HG03460 (cell line): ENCODE measurements at regions not wholly inside any gene's neighbourhood (a gene's known extent, or its start where the extent isn't known, plus 50 kb on each side); places are given as distances from the start of the nearest gene placed in this dataset.

Experiments used
- ATAC-seq: cut with Tn5 transposase; IDR thresholded peaks from one replicate; pipeline ENCODE4 v1.9.1; 2021; ENCODE audit not compliant: unreplicated experiment

DNA sequence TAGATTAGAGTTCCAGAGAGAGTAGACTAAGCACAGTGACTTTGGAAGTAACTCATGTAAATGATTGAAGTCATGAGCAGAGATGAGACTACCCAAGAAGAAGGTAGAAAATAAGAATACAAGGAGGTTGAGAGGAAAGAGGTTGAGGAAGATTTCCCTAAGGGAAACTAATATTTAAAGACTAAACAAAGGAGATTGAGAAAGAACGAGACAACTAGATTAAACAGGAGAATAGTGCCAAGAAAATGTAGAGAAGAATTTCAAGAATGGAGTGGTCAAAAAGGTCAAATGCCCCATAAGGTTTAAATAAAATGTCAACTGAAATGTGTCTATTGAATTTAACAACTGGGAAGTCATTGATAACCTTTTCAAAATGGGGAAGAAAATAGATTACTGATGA is 59.0 kb downstream of the RPS29 start:
- no peak for ATAC-seq

DNA sequence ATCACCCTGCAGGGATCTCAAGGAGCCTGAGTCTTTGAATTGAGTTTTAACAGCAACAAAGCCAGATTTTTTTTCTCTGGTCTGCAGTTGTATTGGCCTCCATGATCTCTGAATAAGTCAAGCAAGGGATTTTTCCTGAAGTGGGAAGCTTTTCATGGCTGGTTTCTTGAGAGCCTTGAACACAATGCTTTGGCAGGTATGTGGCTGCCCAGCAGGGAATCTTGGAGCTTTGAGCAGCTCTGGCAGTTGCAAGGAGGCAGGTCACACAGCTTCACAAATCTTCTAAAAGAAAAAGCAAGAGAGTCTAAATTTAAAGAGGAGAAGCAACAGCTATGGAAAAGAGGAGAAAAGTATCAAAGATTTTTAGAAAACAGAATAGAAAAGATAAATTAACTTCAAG is 60.1 kb downstream of the RPS29 start:
- ATAC-seq: no peak

DNA sequence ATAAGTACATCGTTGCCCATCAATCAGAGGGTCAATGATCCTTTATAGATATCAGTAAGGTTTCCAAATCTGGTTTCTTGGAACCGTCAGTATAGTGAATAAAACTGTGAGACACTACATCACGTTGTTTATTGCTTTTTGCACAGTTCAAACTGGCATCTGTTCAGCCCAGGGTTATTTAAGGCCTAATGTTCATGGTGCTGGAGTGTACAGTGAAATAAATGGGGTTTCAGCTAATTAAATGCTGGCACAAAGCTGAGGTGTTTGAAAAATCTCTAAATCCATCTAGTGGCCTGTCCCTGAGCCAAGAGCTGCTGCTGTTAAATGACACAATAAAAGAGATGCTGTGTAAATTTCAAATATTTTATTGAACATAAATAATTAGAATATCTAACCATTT is 69.9 kb downstream of the RPS29 start:
- no peak for ATAC-seq

DNA sequence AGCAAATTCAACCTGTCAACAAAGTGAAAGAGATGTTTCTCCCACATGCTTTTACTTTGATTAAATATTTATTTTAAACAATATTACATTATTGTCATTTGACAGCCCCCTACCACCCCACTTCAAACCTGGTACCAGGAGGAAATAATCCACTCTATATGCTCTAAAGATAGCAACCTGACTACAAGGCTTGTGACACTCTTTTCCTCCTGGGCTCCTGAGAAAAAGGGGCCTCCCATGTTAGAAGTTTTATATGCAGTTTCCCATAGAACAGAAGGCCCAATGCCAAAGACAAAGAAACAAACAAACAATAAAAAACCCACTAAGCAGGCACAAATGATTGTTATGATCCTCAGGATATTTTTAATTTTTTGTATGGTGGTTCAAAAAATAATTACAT is 73.6 kb downstream of the RPS29 start:
- ATAC-seq: no peak

DNA sequence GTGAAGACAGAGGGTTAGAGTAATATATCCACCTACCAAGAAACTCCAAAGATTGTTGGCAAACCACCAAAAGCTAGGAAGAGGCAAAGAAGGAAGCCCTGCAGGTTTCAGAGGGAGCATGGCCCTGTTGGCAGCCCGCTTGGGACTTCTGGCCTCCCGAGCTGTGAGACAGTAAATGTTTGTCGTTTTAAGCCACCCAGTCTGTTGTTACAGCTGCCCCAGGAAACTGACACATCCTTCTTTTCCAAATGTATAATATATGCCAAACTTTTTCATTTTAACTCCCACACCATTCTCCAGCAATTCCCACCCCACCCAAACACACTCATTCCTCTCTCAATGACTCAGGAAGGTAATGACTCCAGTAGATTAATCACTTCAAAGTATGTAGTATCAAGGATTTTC is 74.0 kb downstream of the RPS29 start:
- ATAC-seq: no peak

DNA sequence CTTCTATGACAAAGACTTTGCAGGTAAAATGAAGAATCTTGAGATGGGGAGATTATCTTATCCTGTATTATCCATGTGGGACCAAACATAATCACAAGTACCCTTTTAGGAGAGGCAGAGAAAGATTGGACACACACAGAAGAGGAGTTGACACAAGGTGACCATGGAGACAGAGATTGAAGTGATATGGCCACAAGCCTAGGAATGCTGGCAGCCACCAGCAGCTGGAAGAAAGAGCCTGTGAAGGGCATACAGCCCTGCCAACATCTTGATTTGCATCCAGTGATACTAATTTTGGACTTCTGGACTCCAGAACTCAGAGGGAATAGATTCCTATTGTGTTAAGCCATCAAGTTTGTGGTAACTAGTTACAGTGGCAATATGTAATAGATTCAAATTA is 78.1 kb downstream of the RPS29 start:
- no peak for ATAC-seq

DNA sequence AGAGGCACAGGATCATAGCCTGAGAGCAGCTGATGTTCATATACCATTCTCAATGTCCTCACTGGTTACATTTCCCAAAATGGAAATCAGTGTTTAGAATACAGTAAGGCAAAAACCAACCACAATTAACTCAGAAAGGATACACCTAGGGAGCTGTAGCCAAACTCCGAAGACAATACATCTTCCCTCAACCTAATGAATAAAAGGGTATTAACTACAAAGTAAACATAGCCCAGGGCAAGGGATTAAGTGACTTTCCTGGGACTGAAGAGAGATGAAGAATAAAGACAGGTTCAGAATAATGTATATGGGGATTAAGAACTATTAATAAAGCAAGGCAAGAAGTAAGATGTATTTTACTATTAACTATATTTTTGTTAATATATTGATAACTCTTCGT is 79.5 kb downstream of the RPS29 start:
- no peak for ATAC-seq

DNA sequence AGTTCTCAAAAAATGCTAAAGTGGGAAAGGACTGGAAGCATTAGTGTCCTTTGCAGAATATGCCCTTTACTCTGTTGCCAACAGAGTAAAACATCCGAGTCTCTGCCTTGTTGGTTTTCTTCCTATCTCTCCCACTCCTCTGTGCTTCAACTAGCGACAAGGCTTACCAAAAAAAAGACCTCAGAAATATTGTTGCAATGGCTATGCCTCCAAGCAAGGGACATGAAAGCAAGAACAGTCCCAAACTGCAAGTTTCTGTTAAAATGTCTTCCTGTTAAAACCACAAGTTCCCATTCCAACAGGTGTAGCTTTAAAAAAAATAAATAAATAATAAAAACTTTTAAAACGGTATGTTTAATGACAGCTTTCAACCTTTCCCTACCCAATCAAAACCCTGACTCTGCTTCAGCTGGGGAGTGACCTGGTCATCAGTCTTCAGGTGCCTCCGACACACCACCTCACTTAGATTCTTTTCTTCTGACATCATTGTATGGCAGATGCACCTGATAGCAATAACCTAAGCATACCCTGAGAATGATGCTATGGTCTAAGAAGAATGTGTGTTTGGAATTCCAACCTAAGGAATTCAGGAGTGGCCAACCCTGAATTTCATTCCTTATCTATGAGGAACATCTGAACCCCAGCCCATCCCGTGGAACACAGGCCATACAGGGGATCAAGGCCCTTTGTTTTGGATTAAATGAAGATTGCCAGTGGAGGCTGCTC is 81.0 kb downstream of the RPS29 start:
- ATAC-seq: no peak

DNA sequence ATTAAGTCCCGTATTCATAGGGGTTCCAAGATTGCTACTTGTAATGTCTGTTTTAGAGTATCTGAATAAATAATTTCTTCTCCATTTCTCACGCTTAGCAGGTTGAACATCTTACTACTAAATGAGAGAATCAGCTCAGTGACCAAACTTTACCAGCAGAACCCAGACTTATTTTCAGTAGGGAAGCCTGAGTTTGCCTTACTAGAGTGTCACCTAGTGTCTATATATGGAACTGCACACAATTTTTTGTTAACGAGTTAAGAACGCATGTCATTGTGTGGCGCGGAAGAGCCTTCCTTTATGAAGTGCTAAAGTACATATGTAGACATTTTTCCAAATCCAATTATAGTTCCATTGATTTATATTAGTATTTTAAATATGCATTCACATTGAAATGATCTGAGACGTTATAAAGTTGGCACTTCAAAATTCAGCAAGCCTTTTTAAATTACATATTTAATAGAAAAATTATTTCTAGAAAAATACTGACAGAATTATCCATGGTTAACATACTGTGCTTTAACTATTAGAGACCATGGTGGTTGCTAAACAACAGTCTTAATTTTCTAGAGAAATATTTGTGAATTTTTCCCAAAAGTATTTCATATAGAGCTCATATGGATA is 88.3 kb downstream of the RPS29 start:
- peak; percentile 67 for ATAC-seq

DNA sequence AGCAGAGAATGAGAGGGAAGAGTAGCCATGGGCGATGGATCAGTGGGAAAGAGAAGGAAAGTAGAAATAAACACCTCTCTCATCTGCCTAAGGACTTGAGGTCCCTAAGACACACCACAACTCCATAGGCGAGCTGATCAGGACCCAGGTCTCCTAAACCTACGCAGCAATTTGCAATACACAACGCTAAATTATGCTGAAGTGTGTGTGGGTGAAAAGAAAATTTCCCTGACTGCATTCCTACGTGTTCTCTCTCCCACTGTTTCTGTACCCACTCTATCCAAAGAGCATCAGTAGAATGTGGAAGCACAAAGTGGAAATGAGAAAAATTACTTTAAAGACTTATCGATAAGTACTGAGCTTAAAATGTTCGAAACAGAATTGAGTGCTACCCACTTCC is 88.9 kb downstream of the RPS29 start:
- ATAC-seq: no peak

DNA sequence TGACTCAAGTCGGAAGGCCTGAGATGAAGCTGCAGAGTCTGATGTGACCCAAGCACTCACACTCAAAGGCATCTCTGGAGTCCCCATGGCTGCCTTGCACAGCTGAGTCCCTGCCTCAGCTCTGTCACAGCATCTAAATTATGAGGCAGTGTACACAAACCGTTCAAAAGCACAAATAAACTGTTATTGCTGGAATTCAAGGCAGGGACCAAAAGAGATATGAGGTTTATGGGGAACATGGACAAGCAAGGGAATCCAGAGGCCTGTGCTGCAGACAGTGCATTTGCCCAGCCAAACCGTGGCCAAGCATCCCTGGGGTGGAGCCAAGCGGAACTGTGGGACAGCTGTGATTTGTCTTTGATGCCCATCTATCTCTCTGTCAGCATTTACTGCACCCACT is 91.3 kb downstream of the RPS29 start:
- no peak for ATAC-seq

DNA sequence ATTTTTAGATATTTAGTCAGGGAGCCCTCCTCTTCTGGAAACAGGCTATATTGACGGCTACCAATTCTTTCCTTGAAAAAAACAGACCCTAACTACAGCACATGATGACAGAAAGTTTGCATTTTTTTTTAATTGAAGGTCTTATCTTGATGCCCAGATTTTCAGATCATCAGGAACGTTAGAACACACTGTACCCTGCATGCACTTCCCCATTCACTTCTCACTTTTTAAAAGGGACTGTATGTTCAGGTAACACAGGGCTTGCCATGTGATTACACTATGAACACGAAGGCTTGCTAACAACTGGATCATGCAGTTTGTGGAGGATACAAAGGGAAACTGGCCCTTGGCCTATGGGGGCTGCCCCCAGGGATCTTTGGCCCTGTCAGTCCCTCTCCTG is 92.6 kb downstream of the RPS29 start:
- no peak for ATAC-seq

DNA sequence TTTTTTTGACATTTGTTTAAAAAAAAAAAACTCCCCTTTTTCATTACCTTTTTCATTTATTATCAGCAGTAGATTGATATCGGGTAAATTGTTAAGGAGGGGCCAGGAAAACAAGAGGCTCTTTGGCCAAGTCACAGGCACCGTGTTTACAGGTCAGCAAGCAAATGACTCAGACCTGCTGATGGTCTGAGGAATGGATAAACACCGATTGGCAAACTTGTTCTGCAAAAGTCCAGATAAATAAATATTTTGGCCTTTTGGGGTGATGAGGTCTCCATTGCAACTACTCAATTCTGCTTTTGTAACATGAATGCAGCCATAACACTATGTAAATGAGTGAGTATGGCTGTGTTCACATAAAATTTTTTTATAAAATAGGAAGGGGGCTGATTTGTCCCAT is 94.0 kb downstream of the RPS29 start:
- no peak for ATAC-seq

DNA sequence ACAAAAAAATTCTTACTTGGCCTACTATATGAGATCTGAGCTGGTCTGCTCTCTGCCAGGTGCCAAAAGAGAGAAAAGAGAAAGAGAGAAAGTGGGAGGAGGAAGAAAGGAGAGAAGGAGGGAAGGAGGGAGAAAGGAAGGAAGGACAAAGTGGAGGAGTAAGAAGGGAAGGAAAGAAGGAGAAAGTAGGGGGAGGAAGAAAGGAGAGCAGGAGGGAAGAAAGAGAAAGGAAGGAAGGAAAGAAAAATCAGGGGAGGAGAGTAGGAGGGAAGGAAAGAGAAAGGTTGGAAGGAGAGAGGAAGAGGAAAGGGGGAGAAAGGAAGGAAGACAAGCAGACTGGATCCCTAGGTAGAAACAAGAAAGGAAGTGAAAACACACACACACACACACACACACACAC is 96.8 kb downstream of the RPS29 start:
- no peak for ATAC-seq

DNA sequence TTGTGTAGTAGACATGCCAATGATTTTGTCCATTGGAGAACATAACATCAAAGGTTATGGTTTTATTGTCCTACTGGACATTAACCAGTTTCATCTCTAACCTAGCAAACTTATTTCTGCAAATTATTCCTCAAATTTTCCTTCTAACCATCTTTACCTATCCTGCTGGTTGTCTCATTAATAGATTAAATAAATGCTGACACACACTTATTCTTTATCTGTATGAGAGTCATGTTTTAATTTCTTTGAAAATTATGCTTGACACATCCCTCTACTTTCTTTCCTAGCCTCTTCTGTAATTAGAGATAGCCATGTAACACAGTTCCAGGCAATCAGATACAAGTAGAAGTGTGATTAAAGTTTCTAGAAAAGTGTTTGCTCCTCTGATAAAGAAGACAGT is 98.9 kb downstream of the RPS29 start:
- no peak for ATAC-seq

DNA sequence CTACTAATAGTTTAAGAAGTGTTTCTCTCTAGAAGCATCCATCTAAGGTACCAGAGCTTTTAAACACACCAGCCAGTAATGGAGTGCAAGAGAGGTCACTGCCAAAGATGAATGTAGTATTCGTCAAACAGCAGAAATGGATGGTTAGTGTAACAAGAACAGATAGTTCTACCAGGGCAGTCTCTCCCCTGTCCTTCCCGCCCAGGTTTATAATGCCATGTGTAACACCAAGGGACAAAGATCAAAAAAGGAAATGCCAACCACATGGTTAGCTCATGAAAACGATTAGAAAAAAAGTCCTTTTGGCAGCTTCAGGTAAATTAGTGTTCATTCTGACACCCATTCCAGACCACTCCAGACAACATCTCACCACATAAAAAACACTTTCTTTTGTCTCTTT is 100.9 kb downstream of the RPS29 start:
- no peak for ATAC-seq

DNA sequence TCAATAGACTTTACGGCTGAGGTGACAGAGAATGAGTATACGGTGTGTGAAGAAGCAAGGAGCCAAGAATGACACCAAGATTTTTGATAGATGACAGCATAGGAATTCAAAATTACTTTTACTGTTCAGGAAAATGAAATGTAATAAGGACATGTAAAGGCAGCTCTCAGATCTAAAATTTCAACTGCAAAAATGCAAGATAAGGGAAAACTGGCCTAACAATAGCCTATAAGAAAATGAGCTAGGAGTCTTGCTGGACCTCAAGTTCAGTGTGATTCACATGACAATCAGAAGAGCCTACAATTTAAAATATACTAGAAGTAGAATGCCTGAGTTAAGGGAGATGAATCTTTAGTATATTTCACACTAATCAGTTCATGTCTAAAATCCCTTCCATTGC is 102.0 kb downstream of the RPS29 start:
- ATAC-seq: no peak

DNA sequence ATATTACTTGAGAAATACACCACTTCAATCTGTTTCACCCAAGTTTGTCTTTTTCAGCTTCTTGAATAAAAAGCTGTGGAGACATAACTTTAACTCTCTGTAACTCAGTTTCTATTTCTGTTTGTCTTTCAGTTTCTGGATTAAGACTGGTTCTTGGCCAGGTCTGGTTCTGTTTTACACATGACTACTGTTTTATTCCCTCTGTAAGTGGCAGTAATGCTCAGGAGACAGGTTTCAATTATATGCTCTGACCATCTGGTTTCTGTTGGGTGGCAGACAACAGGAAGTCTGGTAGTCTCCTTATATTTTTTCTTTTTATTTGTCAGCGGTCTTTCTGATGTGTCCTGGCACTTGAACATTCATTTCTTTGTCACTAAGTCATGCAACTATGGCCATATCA is 102.9 kb downstream of the RPS29 start:
- peak; percentile 81 for ATAC-seq

DNA sequence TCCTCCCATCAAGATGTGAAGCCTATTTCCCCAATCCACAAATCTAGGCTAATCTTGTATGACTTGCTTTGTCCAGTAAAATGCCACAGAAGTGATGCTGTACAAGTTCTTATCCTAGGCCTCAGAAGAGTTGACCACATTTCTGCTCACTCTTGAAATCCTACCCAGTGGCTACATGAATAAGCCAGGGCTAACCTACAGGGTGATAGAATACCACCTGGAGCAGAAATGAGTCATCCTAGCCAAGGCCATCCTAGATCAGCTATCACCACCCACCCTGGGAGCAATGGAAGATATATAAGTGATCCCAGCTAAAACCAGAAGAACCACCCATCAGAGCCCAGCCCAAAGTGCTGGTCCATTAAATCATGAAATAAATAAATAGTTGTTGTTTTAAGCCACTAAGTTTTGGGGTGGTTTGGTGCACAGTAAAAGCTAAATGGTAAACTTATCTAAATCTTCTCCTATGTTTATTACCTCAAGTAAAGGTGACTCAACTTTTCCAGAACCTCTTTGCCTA is 105.1 kb downstream of the RPS29 start:
- ATAC-seq: no peak

DNA sequence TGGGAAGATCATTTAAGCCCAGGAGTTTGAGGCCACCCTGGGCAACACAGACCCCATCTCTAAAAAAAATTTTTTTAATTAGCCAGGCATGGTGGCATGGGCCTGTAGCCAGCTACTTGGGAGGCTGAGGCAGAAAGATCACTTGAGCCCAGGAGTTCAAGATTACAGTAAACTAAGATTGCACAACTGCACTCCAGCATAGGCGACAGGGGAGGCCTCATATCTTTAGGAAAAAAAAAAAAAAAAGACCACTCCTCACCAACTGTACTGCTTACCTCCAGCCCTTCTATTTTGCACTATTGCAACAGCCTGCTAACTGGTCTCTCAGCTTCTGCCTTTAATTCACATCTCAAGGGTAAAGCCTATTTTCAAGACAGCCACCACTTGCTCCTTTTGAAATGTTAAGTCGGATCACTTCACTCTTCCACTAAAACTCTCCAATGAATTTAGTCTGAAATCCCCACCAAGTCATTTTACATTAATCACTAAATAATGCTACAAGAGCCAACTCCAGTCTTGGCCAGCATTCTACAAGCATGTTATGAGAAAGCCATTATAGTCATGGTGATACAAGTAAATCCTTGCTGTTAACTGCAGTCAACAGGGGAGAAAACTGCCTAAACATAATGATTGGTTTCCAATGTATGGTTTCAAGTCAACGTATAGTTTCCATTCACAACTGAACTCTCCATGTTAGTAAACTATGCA is 106.0 kb downstream of the RPS29 start:
- ATAC-seq: no peak

DNA sequence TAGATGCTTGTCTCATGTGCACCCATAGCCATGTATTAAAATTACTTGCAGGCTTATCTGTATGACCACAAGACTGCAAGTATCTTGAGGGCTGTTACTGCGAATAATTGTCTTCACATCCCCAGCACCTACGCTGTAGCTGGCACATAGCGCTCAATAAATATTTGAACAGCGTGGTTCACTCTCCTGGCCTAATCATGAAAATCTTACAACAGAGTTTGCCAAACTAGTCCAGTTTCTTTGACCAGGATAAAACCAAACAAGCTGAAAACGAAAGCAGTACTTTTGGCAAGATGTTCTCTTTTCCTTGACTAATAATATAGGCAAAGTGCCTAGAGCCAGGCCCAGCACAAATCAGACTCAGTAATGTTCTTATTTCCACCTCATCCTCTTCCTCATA is 106.7 kb downstream of the RPS29 start:
- ATAC-seq: no peak

DNA sequence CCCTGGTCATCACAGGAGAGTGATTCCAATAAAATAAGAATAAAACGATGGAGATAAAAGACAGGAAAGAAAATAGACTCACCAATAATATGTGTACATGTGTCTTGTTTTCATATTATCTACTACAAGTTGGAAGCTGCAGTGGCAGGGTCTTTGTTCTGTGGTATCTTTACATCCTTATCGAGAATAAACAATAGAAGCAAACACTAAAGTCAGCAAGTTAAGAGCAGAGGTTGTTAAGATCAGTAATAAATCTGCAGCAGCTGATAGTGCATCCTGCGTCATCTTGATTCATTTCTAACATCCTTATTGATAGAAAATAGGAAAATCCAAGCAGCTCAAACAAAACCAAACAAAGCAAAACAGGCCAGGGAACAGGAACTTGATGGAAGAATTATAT is 107.4 kb downstream of the RPS29 start:
- ATAC-seq: no peak
